ENCODE measurements at regions not wholly inside any gene's neighbourhood (a gene's known extent, or its start where the extent isn't known, plus 50 kb on each side); places are given as distances from the start of the nearest gene placed in this dataset.

DNA sequence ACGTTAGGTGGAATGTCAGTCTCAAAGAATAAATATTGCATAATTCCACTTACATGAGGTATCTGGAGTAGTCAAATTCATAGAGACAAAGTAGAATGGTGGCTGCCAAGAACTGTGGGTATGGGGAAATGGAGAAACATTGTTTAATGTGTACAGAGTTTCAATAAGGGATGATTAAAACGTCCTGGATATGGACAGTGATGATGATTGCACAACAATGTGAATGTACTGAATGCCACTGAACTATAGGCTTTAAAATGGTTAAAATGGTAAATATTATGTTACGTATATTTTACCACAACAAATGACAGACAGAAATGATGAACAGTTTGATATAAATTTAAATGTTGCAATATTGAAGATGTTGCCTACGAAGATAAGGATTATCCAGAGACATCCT, 602.0 kb upstream of the PKDCC start:
- no peak overlapping the region for H3K4me3 ChIP-seq (ENCODE audit: low read length)
- no peak overlapping the region for H3K4me2 ChIP-seq (ENCODE audit: low read depth, low read length)
- no peaks in the 10 kb centered on the region for H3K4me1 ChIP-seq (ENCODE audit: low read length)
- no peaks in the 10 kb centered on the region for H3K9me3 ChIP-seq (replicated peaks; ENCODE audit: insufficient read depth, low read length)
- no peak for DNase-seq
- no peaks in the 10 kb centered on the region for H3K27me3 ChIP-seq (replicated peaks; ENCODE audit: insufficient read depth, low read length)
- no peak overlapping the region for H2AFZ ChIP-seq (ENCODE audit: low read length)
- H3K9ac ChIP-seq (ENCODE audit: low read length) = no peak overlapping the region
- H3K36me3 ChIP-seq (replicated peaks; ENCODE audit: insufficient read depth, low read length) = no peaks in the 10 kb centered on the region
- TF ChIP-seq EZH2 (optimal IDR thresholded peaks at IDR 0.05; ENCODE audit: low read depth, low read length) (no peak), EZH2phosphoT487 (IDR thresholded peaks at IDR 0.05; ENCODE audit: low read length) (no peak), CTCF (IDR thresholded peaks at IDR 0.05; ENCODE audit: low read length) (no peak)
- H3K79me2 ChIP-seq (ENCODE audit: low read length) = no peaks in the 10 kb centered on the region
- H3F3A ChIP-seq (ENCODE audit: insufficient read depth, low read length) = no peaks in the 10 kb centered on the region
- H3K9me2 ChIP-seq (replicated peaks; ENCODE audit: insufficient read depth, low read length) = no peaks in the 10 kb centered on the region
- H4K20me1 ChIP-seq (ENCODE audit: insufficient read depth, low read length) = no peaks in the 10 kb centered on the region
- H3K27ac ChIP-seq (ENCODE audit: low read length) = no peak overlapping the region

DNA sequence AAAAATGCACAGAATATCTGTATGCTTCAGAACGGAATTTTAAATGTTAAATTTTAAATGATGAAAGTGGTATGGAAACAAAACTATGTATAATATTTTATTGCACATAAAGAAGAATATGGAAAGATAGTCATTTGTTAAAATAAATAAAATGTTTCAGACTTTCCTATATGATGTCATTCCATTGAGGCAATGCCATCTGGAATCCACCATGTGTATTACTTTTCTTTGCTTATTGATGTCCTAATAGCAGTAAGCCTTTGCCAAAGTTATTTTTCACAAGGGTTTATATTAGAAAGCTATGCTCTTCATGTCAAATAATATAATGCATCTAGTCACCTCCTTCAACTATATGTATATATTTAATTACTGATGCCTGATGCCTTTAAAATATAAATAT, 601.6 kb upstream of the PKDCC start:
- Histone ChIP-seq H3K9me3 (replicated peaks; ENCODE audit: insufficient read depth, low read length) (no peaks in the 10 kb centered on the region), H3K4me1 (ENCODE audit: low read length) (no peaks in the 10 kb centered on the region), H3K9me2 (replicated peaks; ENCODE audit: insufficient read depth, low read length) (no peaks in the 10 kb centered on the region), H3K36me3 (replicated peaks; ENCODE audit: insufficient read depth, low read length) (no peaks in the 10 kb centered on the region), H3K4me3 (ENCODE audit: low read length) (no peak overlapping the region), H3F3A (ENCODE audit: insufficient read depth, low read length) (no peaks in the 10 kb centered on the region), H4K20me1 (ENCODE audit: insufficient read depth, low read length) (no peaks in the 10 kb centered on the region), H3K4me2 (ENCODE audit: low read depth, low read length) (no peak overlapping the region), H3K27me3 (replicated peaks; ENCODE audit: insufficient read depth, low read length) (no peaks in the 10 kb centered on the region), H3K9ac (ENCODE audit: low read length) (no peak overlapping the region), H2AFZ (ENCODE audit: low read length) (no peak overlapping the region), H3K79me2 (ENCODE audit: low read length) (no peaks in the 10 kb centered on the region), H3K27ac (ENCODE audit: low read length) (no peak overlapping the region)
- TF ChIP-seq EZH2phosphoT487 (IDR thresholded peaks at IDR 0.05; ENCODE audit: low read length) (no peak), EZH2 (optimal IDR thresholded peaks at IDR 0.05; ENCODE audit: low read depth, low read length) (no peak), CTCF (IDR thresholded peaks at IDR 0.05; ENCODE audit: low read length) (no peak)
- DNase-seq = no peak

DNA sequence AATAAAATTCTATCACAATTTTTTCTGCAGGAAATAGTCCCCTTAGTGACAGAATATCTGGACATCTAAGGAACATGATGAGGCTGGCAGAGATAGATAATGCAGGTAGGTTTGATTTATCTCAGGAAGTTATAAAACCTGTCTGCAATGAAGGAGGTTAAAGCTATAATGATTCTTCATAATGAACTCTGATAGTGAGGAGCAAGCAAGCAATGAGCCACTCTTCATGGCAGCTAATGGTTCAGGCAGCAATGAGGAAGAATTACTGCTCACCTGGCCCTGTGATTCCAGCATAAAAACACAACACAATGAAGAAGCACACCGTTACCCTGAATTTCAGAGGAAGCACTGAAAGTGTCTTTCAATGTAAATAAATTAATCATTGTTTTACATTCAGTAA, 599.6 kb upstream of the PKDCC start:
- no peaks in the 10 kb centered on the region for H3K9me3 ChIP-seq (replicated peaks; ENCODE audit: insufficient read depth, low read length)
- no peaks in the 10 kb centered on the region for H3K79me2 ChIP-seq (ENCODE audit: low read length)
- no peak overlapping the region for H3K27ac ChIP-seq (ENCODE audit: low read length)
- H3K4me3 ChIP-seq (ENCODE audit: low read length) = no peak overlapping the region
- no peaks in the 10 kb centered on the region for H3K27me3 ChIP-seq (replicated peaks; ENCODE audit: insufficient read depth, low read length)
- no peak overlapping the region for H3K9ac ChIP-seq (ENCODE audit: low read length)
- no peaks in the 10 kb centered on the region for H3K36me3 ChIP-seq (replicated peaks; ENCODE audit: insufficient read depth, low read length)
- H3K4me1 ChIP-seq (ENCODE audit: low read length) = no peaks in the 10 kb centered on the region
- H2AFZ ChIP-seq (ENCODE audit: low read length) = no peak overlapping the region
- H3F3A ChIP-seq (ENCODE audit: insufficient read depth, low read length) = no peaks in the 10 kb centered on the region
- no peaks in the 10 kb centered on the region for H3K9me2 ChIP-seq (replicated peaks; ENCODE audit: insufficient read depth, low read length)
- no peak for DNase-seq
- no peak for TF ChIP-seq EZH2 (optimal IDR thresholded peaks at IDR 0.05; ENCODE audit: low read depth, low read length)
- no peak for TF ChIP-seq CTCF (IDR thresholded peaks at IDR 0.05; ENCODE audit: low read length)
- no peak for TF ChIP-seq EZH2phosphoT487 (IDR thresholded peaks at IDR 0.05; ENCODE audit: low read length)
- H4K20me1 ChIP-seq (ENCODE audit: insufficient read depth, low read length) = no peaks in the 10 kb centered on the region
- no peak overlapping the region for H3K4me2 ChIP-seq (ENCODE audit: low read depth, low read length)

Data from MM.1S (cell line).